ENCODE measurements at regions not wholly inside any gene's neighbourhood (a gene's known extent, or its start where the extent isn't known, plus 50 kb on each side); places are given as distances from the start of the nearest gene placed in this dataset.

- TF ChIP-seq GABPA (IDR thresholded peaks at IDR 0.05; ENCODE audit: low read depth), result no peak
- TF ChIP-seq ASH2L (IDR thresholded peaks at IDR 0.05; ENCODE audit: borderline replicate concordance, low read depth), result no peak
- TF ChIP-seq E2F4 (IDR thresholded peaks at IDR 0.05; ENCODE audit: low read depth, low read length), result no peak
- no peak for TF ChIP-seq ESRRA (IDR thresholded peaks at IDR 0.05; ENCODE audit: low read length)
- no peak for TF ChIP-seq MTA2 (IDR thresholded peaks at IDR 0.05; ENCODE audit: low read depth)
- no peak for TF ChIP-seq POLR2A (IDR thresholded peaks at IDR 0.05; ENCODE audit: low read depth, low read length)
- TF ChIP-seq IKZF2 (IDR thresholded peaks at IDR 0.05), result no peak
- TF ChIP-seq, protein P1, sequence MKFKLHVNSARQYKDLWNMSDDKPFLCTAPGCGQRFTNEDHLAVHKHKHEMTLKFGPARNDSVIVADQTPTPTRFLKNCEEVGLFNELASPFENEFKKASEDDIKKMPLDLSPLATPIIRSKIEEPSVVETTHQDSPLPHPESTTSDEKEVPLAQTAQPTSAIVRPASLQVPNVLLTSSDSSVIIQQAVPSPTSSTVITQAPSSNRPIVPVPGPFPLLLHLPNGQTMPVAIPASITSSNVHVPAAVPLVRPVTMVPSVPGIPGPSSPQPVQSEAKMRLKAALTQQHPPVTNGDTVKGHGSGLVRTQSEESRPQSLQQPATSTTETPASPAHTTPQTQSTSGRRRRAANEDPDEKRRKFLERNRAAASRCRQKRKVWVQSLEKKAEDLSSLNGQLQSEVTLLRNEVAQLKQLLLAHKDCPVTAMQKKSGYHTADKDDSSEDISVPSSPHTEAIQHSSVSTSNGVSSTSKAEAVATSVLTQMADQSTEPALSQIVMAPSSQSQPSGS (IDR thresholded peaks at IDR 0.05; ENCODE audit: low read length), result no peak
- TF ChIP-seq KAT2A (conservative IDR thresholded peaks at IDR 0.05; ENCODE audit: control insufficient read depth, low read depth, low read length), result no peak
- no peak for TF ChIP-seq RFX5 (IDR thresholded peaks at IDR 0.05; ENCODE audit: low read depth, low read length)
- TF ChIP-seq, protein P2, sequence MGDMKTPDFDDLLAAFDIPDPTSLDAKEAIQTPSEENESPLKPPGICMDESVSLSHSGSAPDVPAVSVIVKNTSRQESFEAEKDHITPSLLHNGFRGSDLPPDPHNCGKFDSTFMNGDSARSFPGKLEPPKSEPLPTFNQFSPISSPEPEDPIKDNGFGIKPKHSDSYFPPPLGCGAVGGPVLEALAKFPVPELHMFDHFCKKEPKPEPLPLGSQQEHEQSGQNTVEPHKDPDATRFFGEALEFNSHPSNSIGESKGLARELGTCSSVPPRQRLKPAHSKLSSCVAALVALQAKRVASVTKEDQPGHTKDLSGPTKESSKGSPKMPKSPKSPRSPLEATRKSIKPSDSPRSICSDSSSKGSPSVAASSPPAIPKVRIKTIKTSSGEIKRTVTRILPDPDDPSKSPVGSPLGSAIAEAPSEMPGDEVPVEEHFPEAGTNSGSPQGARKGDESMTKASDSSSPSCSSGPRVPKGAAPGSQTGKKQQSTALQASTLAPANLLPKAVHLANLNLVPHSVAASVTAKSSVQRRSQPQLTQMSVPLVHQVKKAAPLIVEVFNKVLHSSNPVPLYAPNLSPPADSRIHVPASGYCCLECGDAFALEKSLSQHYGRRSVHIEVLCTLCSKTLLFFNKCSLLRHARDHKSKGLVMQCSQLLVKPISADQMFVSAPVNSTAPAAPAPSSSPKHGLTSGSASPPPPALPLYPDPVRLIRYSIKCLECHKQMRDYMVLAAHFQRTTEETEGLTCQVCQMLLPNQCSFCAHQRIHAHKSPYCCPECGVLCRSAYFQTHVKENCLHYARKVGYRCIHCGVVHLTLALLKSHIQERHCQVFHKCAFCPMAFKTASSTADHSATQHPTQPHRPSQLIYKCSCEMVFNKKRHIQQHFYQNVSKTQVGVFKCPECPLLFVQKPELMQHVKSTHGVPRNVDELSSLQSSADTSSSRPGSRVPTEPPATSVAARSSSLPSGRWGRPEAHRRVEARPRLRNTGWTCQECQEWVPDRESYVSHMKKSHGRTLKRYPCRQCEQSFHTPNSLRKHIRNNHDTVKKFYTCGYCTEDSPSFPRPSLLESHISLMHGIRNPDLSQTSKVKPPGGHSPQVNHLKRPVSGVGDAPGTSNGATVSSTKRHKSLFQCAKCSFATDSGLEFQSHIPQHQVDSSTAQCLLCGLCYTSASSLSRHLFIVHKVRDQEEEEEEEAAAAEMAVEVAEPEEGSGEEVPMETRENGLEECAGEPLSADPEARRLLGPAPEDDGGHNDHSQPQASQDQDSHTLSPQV (IDR thresholded peaks at IDR 0.05), result no peak
- no peak for TF ChIP-seq SREBF2 (IDR thresholded peaks at IDR 0.05; ENCODE audit: low read length)
- no peak for TF ChIP-seq FOS (IDR thresholded peaks at IDR 0.05; ENCODE audit: borderline replicate concordance, extremely low read depth, insufficient read length)
- TF ChIP-seq MYC (IDR thresholded peaks at IDR 0.05; ENCODE audit: insufficient read depth, insufficient read length, insufficient replicate concordance, low read length, severe bottlenecking), result no peak
- Histone ChIP-seq H3K9me3 (replicated peaks; ENCODE audit: control insufficient read depth, insufficient read depth, low read length) (no peaks in the 10 kb centered on the region), H2AFZ (ENCODE audit: control insufficient read depth, low read depth, low read length) (no peak overlapping the region), H3K4me3 (no peak overlapping the region), H3K27me3 (replicated peaks in 1 of 2; ENCODE audit: control insufficient read depth in 2 of 2, insufficient read depth in 2 of 2, low read length in 1 of 2) (no peaks in the 10 kb centered on the region), H3K79me2 (ENCODE audit: control insufficient read depth, insufficient read depth, low read length) (no peaks in the 10 kb centered on the region), H3K9ac (ENCODE audit: control insufficient read depth, insufficient read depth, low read length) (no peak overlapping the region), H3K4me1 (ENCODE audit: control insufficient read depth, insufficient read depth, low read length) (no peaks in the 10 kb centered on the region), H3K36me3 (ENCODE audit: control insufficient read depth in 2 of 2, insufficient read depth in 2 of 2, low read length in 1 of 2) (no peaks in the 10 kb centered on the region), H4K20me1 (ENCODE audit: control insufficient read depth, insufficient read depth) (no peaks in the 10 kb centered on the region), H3K27ac (ENCODE audit: control insufficient read depth, insufficient read depth) (no peak overlapping the region), H3K4me2 (ENCODE audit: control insufficient read depth, insufficient read depth) (no peak overlapping the region)
- in situ Hi-C loops (cut with MboI) (loop anchor here (10.0 kb wide), 1 partner anchor 877 kb away; no protein-coding TSS in a partner anchor), intact Hi-C loops (cut with micrococcal nuclease; ENCODE audit: unreplicated experiment) (no loop called here)
- ChIA-PET RAD21 (ENCODE audit: unreplicated experiment) (interaction anchor here (1.5 kb wide), 1 partner anchor 257 kb away, joined by 3 read pairs; no protein-coding TSS in a partner anchor), SMC1A (ENCODE audit: uncharacterized antibody, unreplicated experiment) (interaction anchor here (1.3 to 2.1 kb wide), 2 partner anchors 8 to 10 kb away, joined by 3 to 5 read pairs; no protein-coding TSS in a partner anchor), CTCF (interaction anchor here (1.3 to 1.5 kb wide), 3 partner anchors 11 to 256 kb away, joined by 3 to 5 read pairs (median 4); no protein-coding TSS in a partner anchor), POLR2A (no interaction called here)
- no peak for ATAC-seq
- no TSS peak for BruUV-seq (replicated peaks)
- 25% methylated on average over 4 of the region's 4 CpGs for WGBS (ENCODE audit: insufficient coverage, insufficient replicate concordance, low lambda C conversion rate, missing lambda C conversion rate)
- FAIRE-seq, result no peak
- no peak for DNase-seq (ENCODE audit: low read depth, low spot score)
These were observed 90.7 kb upstream of the DCLK2 start for GRCh38 chr4:149987330-149988086.

Data from GM12878 (cell line).